Activated CD8-positive, alpha-beta memory T cell treated with anti-CD3 and anti-CD28 coated beads, Interleukin-2, amount 50 U/mL, for 24 hours (primary cell): ENCODE measurements at regions not wholly inside any gene's neighbourhood (a gene's known extent, or its start where the extent isn't known, plus 50 kb on each side); places are given as distances from the start of the nearest gene placed in this dataset.
"Not testable (repeated sequence)": the region's sequence is repeated elsewhere in the genome, so short reads cannot be mapped to it uniquely, and the experiment has no call there.

Source experiments
- DNase-seq: peaks from one replicate; pipeline ENCODE4 v3.0.0-alpha.2; 2020; ENCODE audit errors: extremely low read depth

DNA sequence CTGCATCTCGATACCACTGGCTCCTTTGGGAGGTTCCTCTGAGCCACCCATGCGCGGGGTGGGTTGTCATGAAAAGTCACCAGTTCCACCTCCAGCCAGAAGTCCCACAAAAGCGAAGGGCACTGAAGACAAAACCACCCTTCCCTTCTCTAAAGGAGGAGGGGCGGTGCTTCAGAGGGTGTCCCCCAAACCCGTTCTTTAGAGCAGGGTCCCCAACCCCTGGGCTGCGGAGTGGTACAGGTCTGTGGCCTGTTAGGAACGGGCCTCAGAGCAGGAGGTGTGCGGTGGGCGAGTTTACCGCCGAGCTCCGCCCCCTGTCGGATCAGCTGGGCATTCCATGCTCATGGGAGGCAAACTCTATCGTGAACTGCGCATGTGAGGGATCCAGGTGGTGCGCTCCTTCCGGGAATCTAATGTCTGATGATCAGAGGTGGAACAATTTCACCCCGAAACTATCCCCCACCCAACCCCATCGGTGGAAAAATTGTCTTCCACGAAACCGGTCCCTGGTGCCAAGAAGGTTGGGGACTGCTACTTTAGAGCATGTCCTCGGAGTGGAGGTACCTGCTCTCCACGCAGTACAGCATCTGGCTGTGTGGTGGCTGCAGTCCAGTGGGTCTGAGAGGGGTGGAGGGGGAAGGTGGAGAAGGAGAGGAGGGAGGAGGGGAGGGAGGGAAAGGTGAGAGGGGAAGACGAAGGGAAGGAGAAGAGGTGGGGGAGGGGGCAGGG is 72.9 kb upstream of the SEPTIN5 start:
- DNase-seq: no peak

DNA sequence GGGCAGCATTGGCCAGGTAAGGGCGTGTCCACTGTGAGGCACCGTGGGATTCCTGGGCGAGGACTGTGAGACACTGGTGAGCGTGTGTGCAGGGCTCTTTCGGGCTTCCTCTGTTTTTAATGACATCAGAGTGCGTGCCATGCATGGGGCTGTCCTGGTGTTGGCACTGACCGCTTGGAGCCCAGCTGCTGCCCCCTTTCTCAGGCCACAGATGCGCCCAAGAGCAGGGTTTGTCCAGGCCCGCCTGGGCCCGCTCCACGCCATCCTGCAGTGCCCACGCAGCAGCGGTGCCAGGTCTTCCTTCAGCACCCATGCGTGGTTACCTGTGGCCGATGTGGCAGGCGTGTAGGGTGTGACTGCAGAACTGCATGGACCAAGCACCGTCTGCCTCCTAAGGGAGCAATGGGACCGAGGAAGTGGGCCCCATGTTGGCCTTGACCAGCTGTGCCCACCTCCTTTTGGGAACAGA is 72.3 kb upstream of the SEPTIN5 start:
- DNase-seq: no peak

DNA sequence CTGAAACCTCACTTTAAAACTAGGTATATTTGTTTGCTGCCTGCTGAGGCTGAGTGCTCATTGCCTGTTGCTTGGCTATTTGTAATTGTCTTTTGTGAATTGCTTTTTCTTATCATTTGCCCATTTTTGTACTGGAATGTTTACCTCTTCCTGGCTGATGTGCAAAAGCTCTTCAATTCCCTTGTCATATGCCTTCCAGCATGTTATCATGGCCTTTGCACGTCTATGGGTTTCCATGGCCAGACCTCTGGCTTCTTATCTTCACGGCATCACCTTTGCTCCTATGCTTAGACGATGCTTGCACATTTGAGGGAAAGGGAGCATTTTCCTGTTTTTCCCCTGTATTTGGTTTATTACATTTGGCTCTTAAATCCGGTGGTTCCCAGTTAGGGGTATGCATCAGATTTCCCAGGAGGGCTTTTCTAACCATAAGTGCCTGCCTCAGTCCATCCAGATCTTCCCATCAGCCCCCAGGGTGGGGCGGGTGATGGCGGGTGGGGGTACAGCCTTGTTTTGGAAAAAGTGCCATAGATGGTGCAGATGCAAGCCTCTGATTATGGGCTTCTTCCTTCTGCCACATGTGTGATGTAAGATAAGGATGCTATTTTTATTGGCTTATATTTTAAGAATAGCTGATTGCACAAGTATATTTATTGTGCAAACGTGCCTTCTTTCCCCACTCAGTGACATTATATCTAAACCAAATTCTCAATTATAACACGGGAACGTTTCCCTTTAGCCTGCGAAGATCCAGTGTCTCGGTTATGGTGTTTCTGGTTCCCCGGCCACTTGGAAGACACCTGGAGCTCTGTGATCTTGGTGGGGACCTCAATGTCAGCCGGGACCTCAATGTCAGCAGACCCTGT is 70.6 kb upstream of the SEPTIN5 start:
- no peak for DNase-seq

DNA sequence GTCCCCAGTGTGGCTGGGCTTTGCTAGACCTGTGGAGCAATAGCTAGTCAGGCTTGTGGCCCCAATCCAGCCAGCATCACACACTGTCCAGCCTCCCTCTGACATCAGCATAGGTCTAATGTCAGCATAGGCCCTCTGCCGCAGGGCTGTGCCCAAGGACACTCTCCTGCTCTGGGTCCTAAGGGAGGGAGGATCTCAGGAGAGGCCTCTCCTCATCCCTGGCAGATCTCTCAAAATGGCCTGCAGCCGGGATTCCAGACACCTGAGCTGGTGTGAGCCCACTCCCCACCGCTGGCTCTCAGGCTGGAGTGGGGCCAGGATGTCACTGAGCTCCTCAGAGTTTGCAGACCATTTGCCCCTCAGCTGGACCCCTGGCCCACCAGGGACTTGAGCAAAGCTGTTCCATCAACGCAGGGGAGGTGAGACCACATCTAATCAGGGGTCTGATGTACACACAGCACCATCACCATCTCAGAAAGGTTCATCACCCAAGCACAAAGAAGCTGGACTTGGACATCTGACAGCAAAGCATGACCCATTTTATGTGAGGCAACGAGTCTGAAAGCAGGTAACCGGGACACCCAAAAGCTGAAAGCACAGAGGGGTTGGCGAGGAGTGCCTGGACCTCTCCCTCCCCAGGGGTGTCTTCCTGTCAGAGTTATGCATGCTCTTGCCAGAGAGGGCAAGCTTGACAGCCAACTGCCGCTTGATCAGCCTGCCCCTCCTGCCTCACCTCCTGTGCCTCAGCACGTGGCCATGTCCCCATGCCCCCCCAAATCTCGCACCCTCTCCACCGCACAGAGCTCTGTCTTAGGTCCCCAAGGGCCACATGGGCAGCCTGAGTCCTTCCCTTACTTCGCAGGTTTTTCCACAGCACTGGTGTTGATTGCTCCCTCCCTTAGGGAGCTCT is 69.7 kb upstream of the SEPTIN5 start:
- DNase-seq: no peak

DNA sequence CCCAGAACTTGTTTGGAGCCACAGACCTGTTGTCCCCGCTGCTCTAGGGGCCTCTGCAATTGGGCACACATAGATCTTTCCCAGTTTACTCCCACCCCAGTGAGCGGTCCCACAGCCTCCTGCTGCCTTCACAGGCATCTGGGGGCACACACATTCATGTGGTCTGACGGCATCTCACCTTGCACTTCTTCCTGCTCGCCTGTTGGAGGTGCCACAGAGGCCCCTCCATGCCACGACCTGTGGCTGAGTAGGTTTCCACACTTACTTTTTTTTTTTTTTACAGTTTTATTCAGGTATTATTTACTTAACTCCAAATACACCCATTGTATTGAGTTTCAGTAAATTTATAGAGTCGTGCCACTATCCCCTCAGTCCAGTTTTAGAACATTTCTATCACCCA is 68.9 kb upstream of the SEPTIN5 start:
- no peak for DNase-seq

DNA sequence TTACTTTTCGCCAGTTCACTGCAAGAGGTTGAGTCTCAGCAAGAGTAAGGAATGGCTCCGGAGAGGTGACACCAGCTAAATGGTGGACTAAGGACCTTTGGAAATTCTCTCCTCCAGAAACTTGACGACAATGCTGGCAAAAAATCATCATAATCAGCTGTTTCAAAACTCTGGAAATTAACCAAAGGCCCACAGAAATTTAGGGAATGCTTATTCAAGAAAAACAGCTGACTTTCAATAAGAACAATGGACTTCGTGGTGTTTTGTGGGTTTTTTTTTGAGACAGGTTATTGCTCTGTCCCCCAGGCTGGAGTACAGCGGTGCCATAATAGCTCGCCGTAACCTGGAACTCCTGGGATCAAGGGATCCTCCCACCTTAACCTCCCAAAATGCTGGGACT is 68.4 kb upstream of the SEPTIN5 start:
- DNase-seq: no peak

DNA sequence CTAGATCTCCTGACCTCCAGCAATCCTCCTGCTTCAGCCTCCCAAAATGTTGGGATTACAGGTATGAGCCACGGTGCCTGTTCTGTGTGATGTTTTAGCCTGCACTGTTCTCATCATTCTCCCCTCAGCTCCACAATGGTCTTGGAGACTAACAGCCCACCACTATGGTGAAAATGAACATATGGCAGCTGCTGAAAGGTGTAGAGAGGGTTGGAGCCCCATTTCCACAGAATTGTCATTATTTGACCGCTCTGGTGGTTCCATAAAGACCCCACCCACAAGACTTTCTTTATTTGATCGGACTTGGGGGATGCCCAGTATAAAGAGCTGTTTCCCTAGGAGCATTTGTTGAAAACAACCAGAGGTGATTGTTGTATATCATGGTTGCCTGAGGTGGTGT is 67.9 kb upstream of the SEPTIN5 start:
- no peak for DNase-seq

DNA sequence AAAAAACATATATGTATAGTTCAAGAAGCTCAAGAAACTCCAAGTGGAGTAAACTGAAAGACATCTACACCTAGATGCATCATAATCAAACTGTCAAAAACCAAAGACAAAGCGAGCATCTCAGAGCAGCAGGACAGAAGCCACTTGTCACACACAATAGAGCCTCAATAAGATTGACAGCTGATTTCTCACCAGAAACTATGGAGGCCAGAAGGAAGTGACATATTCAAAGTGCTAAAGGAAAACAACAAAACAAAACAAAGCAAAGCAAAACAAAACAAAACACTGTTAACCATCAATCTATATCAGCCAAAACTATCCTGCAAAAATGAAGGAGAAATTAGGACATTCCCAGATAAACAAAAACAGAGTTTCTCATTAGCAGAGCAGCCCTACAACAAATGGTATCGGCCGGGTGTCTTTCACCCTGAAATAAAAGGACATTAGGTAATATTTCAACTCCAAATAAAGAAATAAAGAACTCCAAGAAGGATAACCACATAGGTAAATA is 65.8 kb upstream of the SEPTIN5 start:
- DNase-seq: no peak

DNA sequence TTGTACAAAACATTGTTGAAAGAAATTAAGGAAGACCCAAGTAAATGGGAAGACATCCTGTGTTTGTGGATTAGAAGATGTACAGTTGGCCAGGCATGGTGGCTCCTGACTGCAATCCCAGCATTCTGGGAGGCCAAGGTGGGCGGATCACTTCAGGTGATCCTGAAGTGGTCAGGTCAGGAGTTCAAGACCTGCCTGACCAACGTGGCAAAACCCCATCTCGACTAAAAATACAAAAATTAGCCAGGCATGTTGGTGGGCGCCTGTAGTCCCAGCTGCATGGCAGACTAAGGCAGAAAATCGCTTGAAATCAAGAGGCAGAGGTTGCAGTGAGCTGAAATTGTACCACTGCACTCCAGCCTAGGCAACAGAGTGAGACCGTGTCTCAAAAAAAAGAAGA is 62.0 kb upstream of the SEPTIN5 start:
- no peak for DNase-seq

DNA sequence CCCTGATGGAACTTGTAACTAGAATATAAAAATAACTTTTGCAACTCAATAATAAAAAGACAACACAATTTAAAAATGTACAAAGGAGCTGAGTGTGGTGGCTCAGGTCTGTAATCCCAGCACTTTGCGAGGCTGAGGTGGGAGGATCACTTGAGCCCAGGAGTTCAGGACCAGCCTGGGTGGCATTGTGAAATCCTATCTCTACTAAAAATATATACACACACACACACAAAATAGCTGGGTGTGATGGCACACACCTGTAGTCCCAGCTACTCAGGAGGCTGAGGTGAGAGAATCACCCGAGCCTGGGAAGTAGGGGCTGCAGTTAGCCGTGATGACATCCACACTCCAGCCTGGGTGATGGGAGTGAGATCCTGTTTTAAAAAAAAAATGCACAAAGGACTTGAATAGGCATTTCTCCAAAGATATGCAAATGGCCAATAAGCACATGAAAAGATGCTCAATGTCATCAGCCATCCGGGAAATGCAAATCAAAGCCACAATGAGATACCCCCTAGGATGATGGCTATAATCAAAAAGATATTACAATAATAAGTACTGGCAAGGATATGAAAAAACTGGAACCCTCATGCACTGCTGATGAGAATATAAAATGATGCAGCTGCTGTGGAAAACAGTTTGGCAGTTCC is 59.8 kb upstream of the SEPTIN5 start:
- DNase-seq: no peak

DNA sequence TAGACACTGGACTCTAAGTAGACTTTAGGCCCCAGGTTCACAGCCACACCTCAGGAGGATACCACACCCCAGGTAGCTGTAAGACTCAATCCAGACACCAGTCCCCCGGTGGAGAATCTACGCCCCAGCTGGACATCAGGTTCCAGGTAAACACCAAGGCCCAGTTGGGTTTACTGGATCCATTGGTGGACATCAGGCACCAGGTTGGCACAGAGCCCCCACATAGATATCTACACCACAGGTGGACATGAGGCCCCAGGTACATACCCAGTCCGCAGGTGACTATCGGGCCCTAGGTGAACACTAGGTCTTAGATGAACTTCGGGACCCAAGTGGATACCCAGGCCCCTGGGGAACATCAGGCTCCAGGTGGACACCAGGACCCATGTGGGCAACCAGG is 58.9 kb upstream of the SEPTIN5 start:
- no peak for DNase-seq

DNA sequence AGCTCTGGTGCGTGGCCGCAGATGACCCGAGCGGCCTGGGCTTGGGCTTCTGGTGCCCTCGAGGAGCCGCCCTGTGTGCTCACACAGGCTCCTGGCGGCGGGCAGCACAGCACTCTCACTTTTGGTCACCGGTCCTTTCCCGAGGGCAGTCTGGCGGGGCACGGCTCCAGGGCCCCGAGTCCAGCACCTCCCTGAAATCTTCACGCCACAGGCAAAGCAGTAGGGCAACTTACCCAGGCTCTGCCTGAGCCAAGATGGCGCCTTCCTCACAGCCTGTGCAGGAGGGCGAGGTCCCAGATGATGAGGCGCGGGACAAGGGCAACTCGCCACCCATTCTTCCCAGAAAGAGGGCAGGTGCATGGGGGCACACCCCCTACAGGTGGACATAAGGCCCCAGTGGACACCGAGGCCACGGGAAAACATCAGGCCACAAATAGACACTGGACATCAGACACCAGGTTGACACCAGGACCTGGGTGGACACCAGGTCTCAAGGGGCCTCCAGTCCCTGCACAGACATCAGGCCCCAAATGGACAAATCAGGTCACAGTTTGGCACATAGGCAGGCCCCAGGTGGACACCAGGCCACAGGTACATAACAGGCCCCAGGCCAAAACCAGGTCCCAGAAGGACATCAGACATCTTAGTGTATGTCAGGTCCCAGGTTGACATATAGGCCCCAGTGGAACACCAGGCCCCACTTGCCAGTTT is 57.6 kb upstream of the SEPTIN5 start:
- no peak for DNase-seq

DNA sequence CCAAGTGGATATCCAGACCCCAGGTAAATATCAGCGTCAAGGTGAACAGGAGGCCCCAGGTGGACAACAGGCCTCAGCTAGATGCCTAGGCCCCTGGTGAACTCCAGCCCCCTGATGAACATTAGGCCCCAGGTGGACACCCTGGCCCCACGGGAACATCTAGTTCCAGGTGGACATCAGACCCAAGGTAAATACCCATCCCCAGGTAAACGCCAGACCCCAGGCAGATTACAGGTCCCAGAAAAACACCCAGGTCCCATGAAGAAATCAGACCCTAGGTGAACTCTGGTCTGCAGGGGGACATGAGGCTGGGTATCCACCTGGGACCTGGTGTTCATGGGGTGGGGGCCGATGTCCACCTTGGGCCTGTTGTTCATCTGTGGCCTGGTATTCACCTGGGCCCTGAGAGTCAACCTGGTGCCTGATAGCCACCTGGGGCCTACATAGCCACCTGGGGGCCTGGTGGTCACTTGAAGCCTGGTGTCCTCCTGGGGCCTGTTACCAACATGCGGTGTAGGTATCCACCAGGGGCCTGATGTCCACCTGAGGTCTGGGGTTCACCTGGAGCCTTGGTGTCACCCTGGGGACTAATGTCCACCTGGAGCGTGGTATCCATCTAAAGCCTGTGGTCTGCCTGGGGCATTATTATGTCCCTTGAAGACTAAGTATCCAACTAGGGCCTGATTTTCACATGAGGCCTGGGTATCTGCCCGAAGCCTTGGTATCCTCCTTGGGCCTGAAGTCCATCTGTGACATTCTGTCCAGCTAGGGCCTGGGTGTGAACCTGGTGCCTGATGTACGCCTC is 56.8 kb upstream of the SEPTIN5 start:
- DNase-seq: no peak

DNA sequence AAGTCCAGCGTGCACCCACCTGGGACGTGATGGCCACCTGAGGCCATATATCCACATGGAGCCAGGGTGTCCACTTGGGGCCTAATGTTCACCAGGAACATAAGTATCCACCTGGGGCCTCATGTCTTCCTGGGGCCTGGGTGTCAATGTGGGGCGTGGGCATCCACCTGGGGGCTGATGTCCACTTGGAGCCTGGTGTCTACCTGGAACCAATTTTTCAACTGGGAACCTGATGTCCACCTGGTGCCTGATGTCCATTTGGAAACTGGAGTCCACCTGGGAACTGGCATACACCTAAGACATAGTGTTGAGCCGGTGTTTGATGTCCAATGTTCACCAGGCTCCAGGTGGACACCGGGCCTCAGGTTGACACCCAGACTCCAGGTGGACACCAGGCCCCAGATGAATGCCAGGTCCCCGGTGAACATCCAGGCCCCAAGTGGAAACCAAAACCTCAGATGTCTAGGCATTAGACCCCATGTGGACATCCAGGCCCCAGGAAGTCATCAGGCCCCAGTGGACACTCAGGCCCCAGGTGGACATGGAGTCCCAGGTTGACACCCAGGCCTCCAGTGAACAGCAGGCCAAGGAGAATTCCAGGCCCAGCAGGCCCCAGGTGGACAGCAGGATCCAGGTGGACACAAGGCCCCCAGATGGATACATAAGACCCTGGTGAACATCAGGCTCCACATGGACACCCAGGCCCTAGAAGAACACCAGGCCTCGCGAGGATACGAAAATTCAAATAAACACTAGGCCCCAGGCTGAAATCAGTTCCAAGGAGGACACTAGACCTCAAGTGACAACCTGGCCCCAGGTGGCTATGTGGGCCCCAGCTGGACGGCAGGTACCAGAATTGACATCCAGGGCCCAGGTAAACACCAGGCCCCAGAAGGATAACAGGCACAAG is 56.0 kb upstream of the SEPTIN5 start:
- DNase-seq: no peak

DNA sequence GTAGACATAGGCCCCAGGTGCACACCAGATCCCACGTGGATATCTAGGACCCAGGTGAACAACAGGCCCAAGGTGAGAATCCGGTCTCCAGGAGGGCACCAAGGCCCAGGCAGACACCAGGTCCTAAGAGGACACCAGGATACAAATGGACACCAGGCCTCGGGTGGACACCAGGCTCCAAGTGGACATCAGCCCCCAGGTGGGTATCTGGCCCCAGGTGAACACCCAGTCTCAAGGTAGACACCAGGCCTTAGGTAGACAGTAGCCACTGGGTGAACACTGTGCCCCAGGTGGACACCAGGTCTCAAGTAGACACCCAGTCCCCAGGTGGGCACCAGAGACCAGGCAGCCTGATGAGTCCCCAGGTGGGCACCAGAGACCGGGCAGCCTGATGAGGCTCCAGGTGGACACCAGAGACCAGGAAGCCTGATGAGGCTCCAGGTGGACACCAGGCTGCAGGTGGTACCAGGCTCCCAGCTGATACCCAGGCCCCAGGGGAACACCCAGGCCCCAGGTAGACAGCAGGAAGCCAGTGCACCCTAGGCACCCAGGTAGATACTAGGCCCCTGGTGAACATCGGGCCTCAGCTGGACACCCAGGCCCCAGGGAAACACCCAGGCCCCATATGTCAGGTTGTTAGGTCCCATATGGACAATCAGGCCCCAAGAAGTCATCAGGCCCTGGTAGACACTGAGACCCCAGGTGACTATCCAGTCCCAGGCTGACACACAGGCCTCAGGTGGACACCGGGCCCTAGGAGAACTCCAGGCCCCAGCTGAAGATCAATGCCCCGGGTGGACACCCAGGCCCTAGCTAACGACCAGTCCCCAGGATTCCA is 55.1 kb upstream of the SEPTIN5 start:
- no peak for DNase-seq

DNA sequence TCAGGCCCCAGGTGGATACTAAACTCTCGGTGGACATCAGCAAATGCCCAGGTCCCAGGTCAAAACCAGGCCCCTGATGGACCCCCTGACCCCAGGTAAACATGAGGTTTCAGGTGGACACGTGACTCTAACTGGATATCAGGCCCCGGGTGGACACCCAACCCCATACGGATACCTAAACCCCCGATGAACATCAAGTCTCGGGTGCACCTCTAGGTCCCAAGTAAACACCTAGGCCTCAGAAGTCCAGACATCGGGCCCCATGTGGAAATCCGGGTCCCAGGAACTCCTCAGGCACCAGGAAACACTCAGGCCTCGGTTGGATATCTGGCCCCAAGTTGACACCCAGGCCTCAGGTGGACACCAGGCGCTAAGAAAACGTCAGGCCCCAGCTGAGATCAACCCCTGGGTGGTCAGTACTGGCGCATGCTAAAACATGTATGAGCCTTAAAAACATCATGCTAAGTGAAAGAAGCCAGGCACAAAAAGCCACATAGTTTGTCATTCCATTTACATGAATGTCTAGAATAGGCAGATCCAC is 54.4 kb upstream of the SEPTIN5 start:
- no peak for DNase-seq

DNA sequence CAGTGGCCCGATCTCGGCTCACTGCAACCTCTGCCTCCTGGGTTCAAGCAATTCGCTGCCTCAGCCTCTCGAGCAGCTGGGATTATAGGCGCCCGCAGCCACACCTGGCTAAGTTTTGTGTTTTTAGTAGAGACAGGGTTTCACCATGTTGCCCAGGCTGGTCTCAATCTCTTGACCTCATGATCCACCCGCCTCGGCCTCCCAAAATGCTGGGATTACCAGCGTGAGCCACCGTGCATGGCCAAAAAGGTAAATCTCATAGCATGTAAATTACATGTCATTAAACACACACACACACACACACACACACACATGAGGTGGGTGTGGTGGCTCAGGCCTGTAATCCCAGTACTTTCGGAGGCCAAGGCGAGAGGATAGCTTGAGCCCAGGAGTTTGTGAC is 53.7 kb upstream of the SEPTIN5 start:
- not testable (repeated sequence) for DNase-seq

DNA sequence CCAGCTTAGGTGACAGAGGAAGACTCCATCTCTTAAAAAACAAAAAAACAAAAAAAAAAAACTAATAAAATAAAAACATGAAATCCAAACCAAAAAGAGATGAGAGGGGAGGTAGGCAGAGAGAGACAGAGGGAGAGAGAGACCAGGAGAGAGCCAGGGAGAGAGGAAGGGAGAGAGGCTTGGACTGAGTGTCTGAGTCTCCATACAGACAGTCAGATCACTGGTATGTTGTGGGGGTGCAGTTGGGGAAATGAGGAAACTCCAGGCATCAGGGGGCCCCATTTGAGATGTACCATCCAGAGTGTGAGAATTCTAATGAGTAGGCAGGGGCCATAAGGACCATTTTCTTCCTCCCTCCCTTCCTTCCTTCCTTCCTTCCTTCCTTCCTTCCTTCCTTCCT is 53.1 kb upstream of the SEPTIN5 start:
- DNase-seq: no peak
